Karpas-422 (cell line): ENCODE measurements at regions not wholly inside any gene's neighbourhood (a gene's known extent, or its start where the extent isn't known, plus 50 kb on each side); places are given as distances from the start of the nearest gene placed in this dataset.
"Not testable (repeated sequence)": the region's sequence is repeated elsewhere in the genome, so short reads cannot be mapped to it uniquely, and the experiment has no call there.

ENCODE experiments used
- DNase-seq: peaks from one replicate; pipeline ENCODE4 v3.0.0-alpha.2; 2015
- H2AFZ ChIP-seq: fragments of 200-600 bp; sonication (generic); 2 replicates; pipeline ENCODE4 v1.6.1; 2014; ENCODE audit warnings: antibody characterized with exemption, low read length, mixed read lengths
- H3K27ac ChIP-seq: fragments of 200-600 bp; sonication (generic); 2 replicates; pipeline ENCODE4 v1.5.1; 2014; ENCODE audit warnings: mild to moderate bottlenecking, low read length, moderate library complexity
- H3K27me3 ChIP-seq: fragments of 200-600 bp; sonication (generic); 2 replicates; pipeline ENCODE4 v1.6.1; 2014; ENCODE audit warnings: low read length, mixed read lengths
- H3K36me3 ChIP-seq: fragments of 200-600 bp; sonication (generic); 2 replicates; pipeline ENCODE4 v1.6.1; 2014; ENCODE audit warnings: low read length, mixed read lengths; ENCODE audit not compliant: insufficient read depth
- H3K4me1 ChIP-seq: fragments of 200-600 bp; sonication (generic); 2 replicates; pipeline ENCODE4 v1.6.1; 2014; ENCODE audit warnings: mild to moderate bottlenecking, low read length, mixed read lengths
- H3K4me2 ChIP-seq: fragments of 200-600 bp; sonication (generic); 2 replicates; pipeline ENCODE4 v1.6.1; 2014; ENCODE audit warnings: low read length, low read depth, mild to moderate bottlenecking; ENCODE audit not compliant: poor library complexity, severe bottlenecking
- H3K4me3 ChIP-seq: fragments of 200-600 bp; sonication (generic); 2 replicates; pipeline ENCODE4 v1.5.1; 2014; ENCODE audit warnings: mild to moderate bottlenecking, antibody characterized with exemption, low read length, mixed read lengths
- H3K79me2 ChIP-seq: fragments of 200-600 bp; sonication (generic); 2 replicates; pipeline ENCODE4 v1.6.1; 2014; ENCODE audit warnings: mild to moderate bottlenecking, low read length, mixed read lengths
- H3K9ac ChIP-seq: fragments of 200-600 bp; sonication (generic); 2 replicates; pipeline ENCODE4 v1.6.0; 2014; ENCODE audit warnings: low read length
- H3K9me2 ChIP-seq: fragments of 200-600 bp; sonication (generic), shearing (Covaris generic); replicated peaks from 2 replicates; pipeline ENCODE4 v1.6.0; 2014; ENCODE audit warnings: mild to moderate bottlenecking, low read length, moderate library complexity; ENCODE audit not compliant: insufficient read depth
- H3K9me3 ChIP-seq: fragments of 300-700, 200-600 bp; sonication (generic); 2 replicates; pipeline ENCODE4 v1.6.1; 2014; ENCODE audit warnings: low read length, mixed read lengths
- H4K20me1 ChIP-seq: fragments of 200-600 bp; sonication (generic); 2 replicates; pipeline ENCODE4 v1.6.1; 2014; ENCODE audit warnings: mild to moderate bottlenecking, antibody characterized with exemption, low read length, low read depth; ENCODE audit not compliant: insufficient read depth

DNA sequence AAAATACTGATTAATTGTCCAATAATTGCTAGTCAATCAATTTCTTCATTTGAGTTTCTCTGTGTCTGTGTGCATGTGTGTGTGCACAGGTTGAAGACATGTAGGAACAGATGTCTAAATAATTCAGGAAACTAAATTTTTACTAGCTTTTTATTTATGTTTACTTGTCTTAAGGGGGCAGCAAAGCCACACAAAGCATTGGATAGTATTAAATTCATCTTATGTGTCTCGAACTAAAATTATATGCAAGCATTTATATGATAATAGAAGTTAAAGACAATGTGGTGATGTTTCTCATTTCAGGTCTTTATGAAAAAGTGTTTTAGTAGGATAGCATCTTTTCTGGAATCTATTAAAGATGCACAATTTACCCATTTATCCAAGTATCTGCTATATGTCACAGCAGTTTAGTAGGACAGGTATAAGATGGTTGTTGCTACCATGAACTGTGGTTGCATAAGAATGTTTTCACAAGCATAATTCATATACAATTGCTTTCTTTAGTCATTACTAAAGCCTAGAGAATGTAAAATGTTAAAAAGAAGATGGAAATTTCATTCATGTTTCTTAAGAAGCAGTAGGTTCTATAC is 784.6 kb upstream of the NUDT12 start:
- H2AFZ ChIP-seq: no peak overlapping the region
- no peak overlapping the region for H3K4me2 ChIP-seq
- no peaks in the 10 kb centered on the region for H3K9me2 ChIP-seq
- DNase-seq: no peak
- no peaks in the 10 kb centered on the region for H3K36me3 ChIP-seq
- H3K4me1 ChIP-seq: no peaks in the 10 kb centered on the region
- no peaks in the 10 kb centered on the region for H4K20me1 ChIP-seq
- H3K9me3 ChIP-seq: peaks cover 13% of the 10 kb centered on the region
- no peak overlapping the region for H3K9ac ChIP-seq
- H3K79me2 ChIP-seq: no peaks in the 10 kb centered on the region
- no peak overlapping the region for H3K27ac ChIP-seq
- H3K4me3 ChIP-seq: no peak overlapping the region
- H3K27me3 ChIP-seq: no peaks in the 10 kb centered on the region

DNA sequence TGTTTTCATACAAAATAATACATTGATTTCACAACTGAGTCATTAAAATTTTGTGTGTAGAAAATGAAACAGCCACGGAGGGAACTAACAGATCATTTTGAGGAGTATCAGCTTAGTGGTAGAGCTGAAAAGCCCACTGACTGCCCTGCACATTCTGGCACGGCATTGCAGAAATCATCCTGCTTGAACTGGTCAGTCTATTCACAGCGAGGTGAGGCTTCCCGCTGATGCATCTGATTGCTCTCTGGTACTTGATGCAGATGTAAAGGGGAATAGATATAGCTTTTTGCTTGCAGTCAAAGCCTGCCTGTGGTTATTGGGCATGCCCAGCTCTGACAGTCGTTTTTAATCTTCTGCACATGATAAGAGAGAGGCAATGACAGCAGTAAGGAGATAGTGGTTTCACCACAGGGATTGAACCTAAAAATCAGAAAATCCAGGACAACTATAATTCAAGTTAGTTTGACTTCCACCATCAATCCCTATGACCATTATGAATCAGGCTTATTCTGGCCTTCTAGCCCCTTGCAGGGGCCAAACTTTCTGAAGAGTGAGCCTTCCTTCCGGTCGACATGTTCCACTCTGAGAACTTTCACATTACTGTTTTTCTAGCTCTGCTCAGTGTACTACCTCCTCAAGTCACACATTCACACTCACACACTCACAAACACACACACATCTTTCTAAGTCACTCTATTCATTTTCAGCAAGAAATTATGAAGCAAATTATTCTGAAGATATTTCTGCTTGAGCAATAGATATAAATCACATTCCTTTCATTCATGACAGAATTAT is 782.8 kb upstream of the NUDT12 start:
- H3K9me3 ChIP-seq: peaks cover 15% of the 10 kb centered on the region
- no peaks in the 10 kb centered on the region for H3K4me1 ChIP-seq
- H4K20me1 ChIP-seq: no peaks in the 10 kb centered on the region
- H3K4me2 ChIP-seq: no peak overlapping the region
- H3K79me2 ChIP-seq: no peaks in the 10 kb centered on the region
- H3K4me3 ChIP-seq: no peak overlapping the region
- no peak overlapping the region for H3K27ac ChIP-seq
- no peak for DNase-seq
- no peaks in the 10 kb centered on the region for H3K36me3 ChIP-seq
- H3K27me3 ChIP-seq: no peaks in the 10 kb centered on the region
- no peak overlapping the region for H2AFZ ChIP-seq
- no peaks in the 10 kb centered on the region for H3K9me2 ChIP-seq
- H3K9ac ChIP-seq: no peak overlapping the region

DNA sequence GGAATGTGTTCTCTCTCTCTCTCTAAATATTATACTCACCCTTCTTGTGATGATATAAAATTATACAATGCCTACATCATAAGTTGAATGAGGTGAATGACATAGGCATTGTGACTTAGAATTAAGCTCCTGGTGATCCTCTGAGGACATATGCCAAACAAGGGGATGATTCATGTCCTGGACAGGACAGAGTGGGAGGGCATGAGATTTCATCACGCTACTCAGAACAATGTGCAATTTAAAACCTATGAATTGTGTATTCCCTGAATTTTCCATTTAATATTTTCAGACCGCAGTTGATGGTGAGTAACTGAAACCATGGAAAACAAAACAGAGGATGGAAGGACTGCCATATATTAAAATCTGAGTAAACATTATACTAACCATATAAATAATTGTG is 782.2 kb upstream of the NUDT12 start:
- Histone ChIP-seq H3K9ac (no peak overlapping the region), H3K4me1 (no peaks in the 10 kb centered on the region), H2AFZ (no peak overlapping the region), H3K27me3 (no peaks in the 10 kb centered on the region), H4K20me1 (no peaks in the 10 kb centered on the region), H3K27ac (no peak overlapping the region), H3K9me3 (peaks cover 16% of the 10 kb centered on the region), H3K4me3 (no peak overlapping the region), H3K9me2 (no peaks in the 10 kb centered on the region), H3K36me3 (no peaks in the 10 kb centered on the region), H3K4me2 (no peak overlapping the region), H3K79me2 (no peaks in the 10 kb centered on the region)
- no peak for DNase-seq

DNA sequence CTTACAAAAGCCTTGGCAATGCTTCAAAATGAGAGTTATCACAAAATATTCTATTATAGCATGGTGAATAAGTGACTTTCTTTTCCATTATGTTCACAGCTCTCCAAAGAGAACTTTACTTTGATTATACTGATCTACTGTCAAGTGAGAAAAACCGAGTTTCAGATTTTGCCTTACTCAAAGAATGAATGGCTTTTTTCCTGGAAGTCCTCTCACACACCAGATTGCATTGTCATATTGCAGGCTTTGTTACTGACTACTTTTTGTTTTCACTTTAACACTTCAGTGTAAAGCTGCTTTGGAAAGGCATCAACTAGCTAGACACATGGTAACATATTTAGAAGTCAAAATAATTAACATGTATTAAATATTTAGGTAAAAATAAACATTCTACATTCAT is 765.2 kb upstream of the NUDT12 start:
- no peak overlapping the region for H3K4me2 ChIP-seq
- H3K4me1 ChIP-seq: no peaks in the 10 kb centered on the region
- no peaks in the 10 kb centered on the region for H3K9me2 ChIP-seq
- H3K79me2 ChIP-seq: no peaks in the 10 kb centered on the region
- H3K9ac ChIP-seq: no peak overlapping the region
- H2AFZ ChIP-seq: no peak overlapping the region
- H4K20me1 ChIP-seq: no peaks in the 10 kb centered on the region
- H3K9me3 ChIP-seq: peaks cover 33% of the 10 kb centered on the region
- H3K36me3 ChIP-seq: no peaks in the 10 kb centered on the region
- no peak overlapping the region for H3K27ac ChIP-seq
- no peak for DNase-seq
- H3K27me3 ChIP-seq: no peaks in the 10 kb centered on the region
- H3K4me3 ChIP-seq: no peak overlapping the region

DNA sequence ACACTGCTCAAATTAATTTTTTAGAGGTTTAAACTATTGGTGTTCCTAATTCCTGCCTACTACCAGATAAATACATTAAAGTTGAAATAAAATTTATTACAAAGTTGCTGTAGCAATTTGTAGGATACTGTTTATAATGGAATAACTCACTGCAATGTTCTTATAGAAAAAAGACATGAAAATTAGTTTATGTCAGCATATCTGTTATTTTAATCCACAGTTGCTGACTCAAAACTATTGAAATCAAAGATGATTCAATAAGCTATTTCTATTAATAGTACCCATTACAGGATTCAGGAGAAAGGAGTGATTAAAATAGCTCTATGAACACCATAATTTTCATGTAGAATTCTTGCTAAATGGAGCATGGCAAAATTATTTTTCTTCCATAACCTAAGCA is 764.4 kb upstream of the NUDT12 start:
- Histone ChIP-seq H2AFZ (no peak overlapping the region), H3K4me1 (no peaks in the 10 kb centered on the region), H3K27ac (no peak overlapping the region), H3K9me3 (peaks cover 33% of the 10 kb centered on the region), H3K4me3 (no peak overlapping the region), H3K4me2 (no peak overlapping the region), H3K36me3 (no peaks in the 10 kb centered on the region), H3K9ac (no peak overlapping the region), H4K20me1 (no peaks in the 10 kb centered on the region), H3K79me2 (no peaks in the 10 kb centered on the region), H3K9me2 (no peaks in the 10 kb centered on the region), H3K27me3 (no peaks in the 10 kb centered on the region)
- DNase-seq: no peak

DNA sequence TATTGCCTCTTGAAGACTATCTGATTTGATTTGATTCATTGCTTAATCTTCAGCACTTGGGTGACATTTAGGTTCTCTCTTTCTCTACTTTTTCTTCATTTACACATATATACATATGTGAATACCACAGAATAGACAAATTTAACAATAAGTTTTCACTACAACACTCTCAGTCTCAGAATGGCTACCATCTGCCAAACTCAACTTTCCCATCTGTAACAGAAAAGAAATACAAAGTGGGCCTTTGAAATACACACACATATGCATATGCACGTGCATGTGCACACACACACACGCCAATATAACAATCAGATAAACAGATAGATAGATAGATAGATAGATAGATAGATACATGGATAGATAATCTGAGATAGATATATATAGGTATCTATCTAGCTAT is 762.8 kb upstream of the NUDT12 start:
- no peaks in the 10 kb centered on the region for H4K20me1 ChIP-seq
- H3K27me3 ChIP-seq: no peaks in the 10 kb centered on the region
- H3K4me1 ChIP-seq: no peaks in the 10 kb centered on the region
- H3K9me2 ChIP-seq: no peaks in the 10 kb centered on the region
- H2AFZ ChIP-seq: no peak overlapping the region
- H3K79me2 ChIP-seq: no peaks in the 10 kb centered on the region
- H3K27ac ChIP-seq: no peak overlapping the region
- no peak overlapping the region for H3K4me3 ChIP-seq
- no peak overlapping the region for H3K4me2 ChIP-seq
- peaks cover 25% of the 10 kb centered on the region for H3K9me3 ChIP-seq
- no peaks in the 10 kb centered on the region for H3K36me3 ChIP-seq
- H3K9ac ChIP-seq: no peak overlapping the region
- DNase-seq: no peak

DNA sequence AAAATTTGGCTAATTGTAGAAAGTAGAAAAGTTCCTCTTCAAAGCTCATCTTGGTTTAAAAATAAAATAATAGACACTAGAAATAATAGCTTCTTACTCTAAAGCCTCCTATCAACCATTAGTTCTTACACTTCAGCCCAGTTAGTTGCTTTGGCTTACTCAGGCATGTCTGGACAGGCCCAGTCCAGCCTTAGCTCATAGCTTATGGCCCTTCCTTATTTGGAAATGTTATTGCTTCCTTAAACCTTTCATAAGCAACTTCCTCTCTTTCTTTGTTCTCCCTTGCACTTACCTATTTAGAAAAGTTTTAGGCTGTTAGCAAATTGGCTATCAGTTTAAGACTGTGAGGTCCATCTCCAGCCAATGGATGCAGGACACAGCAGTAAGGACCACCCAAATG is 754.1 kb upstream of the NUDT12 start:
- not testable (repeated sequence) for H3K79me2 ChIP-seq, H3K4me2 ChIP-seq, H2AFZ ChIP-seq, H3K36me3 ChIP-seq, H3K4me1 ChIP-seq, H3K27me3 ChIP-seq, H3K4me3 ChIP-seq, H3K9me2 ChIP-seq, H3K9ac ChIP-seq, H3K27ac ChIP-seq, DNase-seq, H4K20me1 ChIP-seq, H3K9me3 ChIP-seq

DNA sequence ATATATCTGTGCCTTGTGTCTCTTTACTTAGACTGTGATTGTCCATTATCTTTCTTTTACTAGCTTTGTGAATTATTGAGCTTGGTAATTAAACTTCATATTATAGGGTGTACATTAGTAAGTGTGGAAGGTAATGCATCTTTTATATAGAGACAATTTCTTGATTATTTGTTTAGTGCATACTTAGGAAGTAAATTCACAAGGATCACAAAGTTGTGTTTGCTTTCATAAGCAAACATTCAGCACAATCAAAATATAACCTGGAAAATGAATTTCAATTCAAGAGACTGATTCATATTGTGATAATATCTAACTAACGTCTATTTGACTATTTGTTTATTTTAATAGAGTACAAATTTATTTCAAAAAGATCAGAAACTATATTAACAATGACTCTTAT is 749.9 kb upstream of the NUDT12 start:
- H3K36me3 ChIP-seq: no peaks in the 10 kb centered on the region
- no peaks in the 10 kb centered on the region for H3K9me2 ChIP-seq
- DNase-seq: no peak
- H3K79me2 ChIP-seq: no peaks in the 10 kb centered on the region
- no peak overlapping the region for H2AFZ ChIP-seq
- no peaks in the 10 kb centered on the region for H3K27me3 ChIP-seq
- no peak overlapping the region for H3K27ac ChIP-seq
- H3K9me3 ChIP-seq: peaks cover 7% of the 10 kb centered on the region
- no peaks in the 10 kb centered on the region for H4K20me1 ChIP-seq
- H3K4me3 ChIP-seq: no peak overlapping the region
- no peaks in the 10 kb centered on the region for H3K4me1 ChIP-seq
- no peak overlapping the region for H3K4me2 ChIP-seq
- no peak overlapping the region for H3K9ac ChIP-seq
